Hypothalamus (tissue), 51 donors: ENCODE measurements at regions not wholly inside any gene's neighbourhood (a gene's known extent, or its start where the extent isn't known, plus 50 kb on each side); places are given as distances from the start of the nearest gene placed in this dataset.

ENCODE experiments used
- DNase-seq, 51 donors: peaks; one replicate each; lab custom pipeline; 2025; lab: John Stamatoyannopoulos, UW

- no peak for DNase-seq
Observed at GRCh38 chr10:83153714-83154113, 985.6 kb upstream of the GHITM start.

GRCh38 chr10:83164156-83164555 is 975.2 kb upstream of the GHITM start:
- DNase-seq, result no peak

GRCh38 chr10:83165265-83165664 is 974.0 kb upstream of the GHITM start:
- peak in 1 of 51 donors; percentile 3 for DNase-seq

- no peak for DNase-seq
Observed at GRCh38 chr10:83166344-83166743, 973.0 kb upstream of the GHITM start.

GRCh38 chr10:83167081-83167480 is 972.2 kb upstream of the GHITM start:
- DNase-seq, result no peak

- DNase-seq, result no peak
Observed at GRCh38 chr10:83176901-83177300, 962.4 kb upstream of the GHITM start.

GRCh38 chr10:83178526-83178925 is 960.8 kb upstream of the GHITM start:
- no peak for DNase-seq

- no peak for DNase-seq
Observed at GRCh38 chr10:83179371-83179770, 959.9 kb upstream of the GHITM start.

- DNase-seq, result no peak
Observed at GRCh38 chr10:83182076-83182475, 957.2 kb upstream of the GHITM start.

- no peak for DNase-seq
Observed at GRCh38 chr10:83184641-83185040, 954.7 kb upstream of the GHITM start.

- no peak for DNase-seq
Observed at GRCh38 chr10:83190614-83191013, 948.7 kb upstream of the GHITM start.

- DNase-seq, result no peak
Observed at GRCh38 chr10:83193026-83193425, 946.3 kb upstream of the GHITM start.

- no peak for DNase-seq
Observed at GRCh38 chr10:83195021-83195420, 944.3 kb upstream of the GHITM start.

GRCh38 chr10:83199374-83199773 is 939.9 kb upstream of the GHITM start:
- no peak for DNase-seq

GRCh38 chr10:83205861-83206260 is 933.4 kb upstream of the GHITM start:
- no peak for DNase-seq

GRCh38 chr10:83212632-83213334 is 926.5 kb upstream of the GHITM start:
- DNase-seq, result no peak

- no peak for DNase-seq
Observed at GRCh38 chr10:83214136-83214535, 925.2 kb upstream of the GHITM start.

- no peak for DNase-seq
Observed at GRCh38 chr10:83218205-83218604, 921.1 kb upstream of the GHITM start.

- no peak for DNase-seq
Observed at GRCh38 chr10:83222300-83222699, 917.0 kb upstream of the GHITM start.

GRCh38 chr10:83222832-83223742 is 916.2 kb upstream of the GHITM start:
- no peak for DNase-seq

GRCh38 chr10:83225781-83226180 is 913.5 kb upstream of the GHITM start:
- DNase-seq, result no peak

- DNase-seq, result no peak
Observed at GRCh38 chr10:83229991-83230390, 909.3 kb upstream of the GHITM start.
